Calu3 (cell line): ENCODE measurements at regions not wholly inside any gene's neighbourhood (a gene's known extent, or its start where the extent isn't known, plus 50 kb on each side); places are given as distances from the start of the nearest gene placed in this dataset.

ENCODE experiments used
- BruUV-seq: library from RNA; stranded (reverse); fragments of 400-500 nt; replicated peaks from 2 replicates; lab custom pipeline; 2021; lab: Mats Ljungman, UMichigan
- CTCF ChIA-PET: fragments of 300-600 bp; sonication (Branson Sonifier 250); formaldehyde crosslinking; loops from one replicate; lab custom pipeline; 2022; ENCODE audit warnings: antibody characterized with exemption; lab: Charles Lee
- DNase-seq: peaks from one replicate; pipeline ENCODE4 v3.0.0; 2022
- H3K27ac Mint-ChIP-seq: one replicate; pipeline ENCODE4 v1.8.0; 2022; ENCODE audit warnings: mixed read lengths; ENCODE audit not compliant: unreplicated experiment
- H3K27me3 Mint-ChIP-seq: one replicate; pipeline ENCODE4 v1.8.0; 2022; ENCODE audit warnings: mixed read lengths; ENCODE audit not compliant: unreplicated experiment
- H3K36me3 Mint-ChIP-seq: one replicate; pipeline ENCODE4 v1.8.0; 2022; ENCODE audit warnings: mild to moderate bottlenecking, moderate library complexity, mixed read lengths; ENCODE audit not compliant: insufficient read depth, unreplicated experiment
- H3K4me1 Mint-ChIP-seq: one replicate; pipeline ENCODE4 v1.8.0; 2022; ENCODE audit warnings: mild to moderate bottlenecking, low read depth, mixed read lengths; ENCODE audit not compliant: unreplicated experiment
- H3K4me3 Mint-ChIP-seq: one replicate; pipeline ENCODE4 v1.8.0; 2022; ENCODE audit warnings: mild to moderate bottlenecking, low read depth, moderate library complexity, mixed read lengths; ENCODE audit not compliant: unreplicated experiment
- H3K9me3 Mint-ChIP-seq: one replicate; pipeline ENCODE4 v1.8.0; 2022; ENCODE audit warnings: low read depth, mixed read lengths; ENCODE audit not compliant: unreplicated experiment
- intact Hi-C: fragments of 100-400 bp; cut with micrococcal nuclease; formaldehyde crosslinking; loops from one replicate; pipeline ENCODE4 v1.10.0; 2022; ENCODE audit not compliant: unreplicated experiment
- TF ChIP-seq, protein P1 (sequence below): fragments of 200-600 bp; IDR thresholded peaks from one replicate; pipeline ENCODE4 v1.8.0; 2022; ENCODE audit warnings: antibody characterized with exemption; ENCODE audit not compliant: unreplicated experiment

DNA sequence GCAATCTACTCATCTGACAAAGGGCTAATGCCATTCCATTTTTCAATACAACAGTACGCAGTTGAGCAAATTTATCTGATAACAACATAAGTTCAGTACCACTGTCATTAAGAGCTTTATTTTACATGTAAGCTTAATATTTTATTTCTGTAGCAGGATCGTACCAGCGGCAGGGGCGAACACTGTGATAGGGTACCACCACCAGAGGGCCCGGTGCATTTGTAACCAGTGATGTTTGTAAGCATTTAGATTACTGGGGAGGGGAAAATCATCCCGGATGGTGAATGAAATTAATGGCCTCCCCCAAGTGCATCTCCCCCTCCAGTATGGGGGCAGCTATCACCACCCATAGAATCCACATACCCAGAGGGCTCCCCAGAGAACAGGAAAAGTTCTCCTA, 179.0 kb downstream of the ADGRA3 start:
- intact Hi-C loops, result no loop called here
- Mint-ChIP-seq H3K4me3 (no peak overlapping the region), H3K36me3 (no peaks in the 10 kb centered on the region), H3K9me3 (no peaks in the 10 kb centered on the region), H3K4me1 (no peaks in the 10 kb centered on the region), H3K27me3 (no peaks in the 10 kb centered on the region), H3K27ac (no peak overlapping the region)
- TF ChIP-seq, protein P1, sequence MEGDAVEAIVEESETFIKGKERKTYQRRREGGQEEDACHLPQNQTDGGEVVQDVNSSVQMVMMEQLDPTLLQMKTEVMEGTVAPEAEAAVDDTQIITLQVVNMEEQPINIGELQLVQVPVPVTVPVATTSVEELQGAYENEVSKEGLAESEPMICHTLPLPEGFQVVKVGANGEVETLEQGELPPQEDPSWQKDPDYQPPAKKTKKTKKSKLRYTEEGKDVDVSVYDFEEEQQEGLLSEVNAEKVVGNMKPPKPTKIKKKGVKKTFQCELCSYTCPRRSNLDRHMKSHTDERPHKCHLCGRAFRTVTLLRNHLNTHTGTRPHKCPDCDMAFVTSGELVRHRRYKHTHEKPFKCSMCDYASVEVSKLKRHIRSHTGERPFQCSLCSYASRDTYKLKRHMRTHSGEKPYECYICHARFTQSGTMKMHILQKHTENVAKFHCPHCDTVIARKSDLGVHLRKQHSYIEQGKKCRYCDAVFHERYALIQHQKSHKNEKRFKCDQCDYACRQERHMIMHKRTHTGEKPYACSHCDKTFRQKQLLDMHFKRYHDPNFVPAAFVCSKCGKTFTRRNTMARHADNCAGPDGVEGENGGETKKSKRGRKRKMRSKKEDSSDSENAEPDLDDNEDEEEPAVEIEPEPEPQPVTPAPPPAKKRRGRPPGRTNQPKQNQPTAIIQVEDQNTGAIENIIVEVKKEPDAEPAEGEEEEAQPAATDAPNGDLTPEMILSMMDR, result no peak
- no TSS peak for BruUV-seq
- DNase-seq, result no peak
- CTCF ChIA-PET, result no interaction called here

DNA sequence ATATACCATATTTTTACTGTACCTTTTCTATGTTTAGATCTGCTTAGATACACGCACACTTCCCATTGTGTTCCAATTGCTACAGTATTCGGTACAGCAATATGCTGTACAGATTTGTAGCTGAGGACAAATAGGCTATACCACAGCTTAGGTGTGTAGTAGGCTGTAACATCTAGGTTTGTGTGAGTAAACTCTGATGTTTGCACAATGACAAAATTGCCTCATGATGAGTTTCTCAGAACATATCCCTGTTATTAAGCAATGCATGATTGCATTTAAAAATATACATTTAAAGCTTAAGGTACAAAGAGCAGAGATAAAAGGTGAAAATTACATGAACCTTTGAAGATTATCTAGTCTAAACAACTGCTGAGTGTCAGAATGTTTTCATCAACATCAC, 181.7 kb downstream of the ADGRA3 start:
- CTCF ChIA-PET, result no interaction called here
- H3K27me3 Mint-ChIP-seq, result no peaks in the 10 kb centered on the region
- no TSS peak for BruUV-seq
- no peaks in the 10 kb centered on the region for H3K4me1 Mint-ChIP-seq
- intact Hi-C loops, result no loop called here
- H3K36me3 Mint-ChIP-seq, result no peaks in the 10 kb centered on the region
- no peak overlapping the region for H3K4me3 Mint-ChIP-seq
- TF ChIP-seq, protein P1, result no peak
- no peaks in the 10 kb centered on the region for H3K9me3 Mint-ChIP-seq
- no peak overlapping the region for H3K27ac Mint-ChIP-seq
- no peak for DNase-seq

DNA sequence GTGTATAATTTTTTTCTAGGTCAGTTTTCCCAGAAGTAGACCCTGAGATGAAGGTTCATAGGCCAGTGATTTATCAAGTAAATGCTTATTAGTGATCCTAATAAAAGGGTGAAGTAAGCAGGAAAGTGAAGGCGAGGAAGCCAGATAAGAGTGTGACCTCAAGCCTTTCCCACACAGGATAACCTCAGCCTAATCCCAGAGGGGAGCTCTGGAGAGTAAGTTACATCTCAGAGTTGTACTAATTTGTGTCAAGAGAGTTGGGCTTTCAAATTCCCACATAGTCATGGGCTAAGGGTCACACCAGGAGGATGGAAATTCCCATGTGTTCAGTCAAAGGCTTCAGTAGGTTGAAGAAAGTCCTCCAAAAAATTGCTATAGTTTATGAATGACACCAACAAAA, 191.4 kb downstream of the ADGRA3 start:
- intact Hi-C loops, result no loop called here
- TF ChIP-seq, protein P1, result no peak
- no peak for DNase-seq
- H3K27me3 Mint-ChIP-seq, result no peaks in the 10 kb centered on the region
- peaks cover 17% of the 10 kb centered on the region for H3K36me3 Mint-ChIP-seq
- no peak overlapping the region for H3K27ac Mint-ChIP-seq
- no TSS peak for BruUV-seq
- H3K4me1 Mint-ChIP-seq, result no peaks in the 10 kb centered on the region
- no peak overlapping the region for H3K4me3 Mint-ChIP-seq
- CTCF ChIA-PET, result no interaction called here
- no peaks in the 10 kb centered on the region for H3K9me3 Mint-ChIP-seq

DNA sequence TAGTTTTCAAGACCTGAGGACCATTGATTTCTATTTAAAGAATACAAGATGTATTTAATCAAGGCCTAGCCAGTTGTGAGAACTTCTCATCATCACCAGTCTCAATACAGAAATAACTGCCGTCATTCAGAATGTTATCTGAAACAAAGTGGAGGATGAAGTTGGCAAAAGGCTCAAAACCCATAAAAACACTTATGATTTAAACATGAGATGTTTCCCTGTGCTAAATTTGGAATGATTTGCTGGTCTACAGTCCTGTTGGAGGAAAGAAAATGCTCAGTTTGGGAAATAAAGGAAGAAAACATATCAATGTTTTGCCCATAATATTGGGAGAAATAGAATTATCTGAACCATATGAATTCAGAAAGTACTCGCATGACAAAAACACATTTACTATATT, 192.2 kb downstream of the ADGRA3 start:
- H3K4me3 Mint-ChIP-seq, result no peak overlapping the region
- BruUV-seq, result no TSS peak
- DNase-seq, result no peak
- no peaks in the 10 kb centered on the region for H3K27me3 Mint-ChIP-seq
- H3K27ac Mint-ChIP-seq, result no peak overlapping the region
- intact Hi-C loops, result no loop called here
- TF ChIP-seq, protein P1, result no peak
- CTCF ChIA-PET, result no interaction called here
- no peaks in the 10 kb centered on the region for H3K4me1 Mint-ChIP-seq
- H3K36me3 Mint-ChIP-seq, result peaks cover 17% of the 10 kb centered on the region
- H3K9me3 Mint-ChIP-seq, result no peaks in the 10 kb centered on the region
